MM.1S (cell line): ENCODE measurements at regions not wholly inside any gene's neighbourhood (a gene's known extent, or its start where the extent isn't known, plus 50 kb on each side); places are given as distances from the start of the nearest gene placed in this dataset.

Experiments used
- DNase-seq: peaks from one replicate; pipeline ENCODE4 v3.0.0-alpha.2; 2015
- H2AFZ ChIP-seq: fragments of 300-600 bp; sonication (generic); 2 replicates; pipeline ENCODE4 v1.6.0; 2016; ENCODE audit warnings: antibody characterized with exemption, low read length
- H3F3A ChIP-seq: fragments of 300-600 bp; sonication (generic); 2 replicates; pipeline ENCODE4 v1.6.1; 2016; ENCODE audit warnings: mild to moderate bottlenecking, antibody characterized with exemption, low read length, moderate library complexity, mixed read lengths; ENCODE audit not compliant: insufficient read depth
- H3K27ac ChIP-seq: fragments of 300-600 bp; sonication (generic); 2 replicates; pipeline ENCODE4 v1.5.1; 2016; ENCODE audit warnings: mild to moderate bottlenecking, low read length
- H3K27me3 ChIP-seq: fragments of 300-600 bp; sonication (generic); replicated peaks from 2 replicates; pipeline ENCODE4 v1.6.0; 2016; ENCODE audit warnings: low read length; ENCODE audit not compliant: insufficient read depth
- H3K36me3 ChIP-seq: fragments of 300-600 bp; sonication (generic); replicated peaks from 2 replicates; pipeline ENCODE4 v1.6.1; 2016; ENCODE audit warnings: mild to moderate bottlenecking, low read length, mixed read lengths; ENCODE audit not compliant: insufficient read depth
- H3K4me1 ChIP-seq: fragments of 300-600 bp; sonication (generic); 2 replicates; pipeline ENCODE4 v1.6.1; 2016; ENCODE audit warnings: low read length, mixed read lengths
- H3K4me2 ChIP-seq: fragments of 300-600 bp; sonication (generic); 2 replicates; pipeline ENCODE4 v1.6.0; 2016; ENCODE audit warnings: low read depth, low read length
- H3K4me3 ChIP-seq: fragments of 300-600 bp; sonication (generic); 2 replicates; pipeline ENCODE4 v1.5.1; 2016; ENCODE audit warnings: low read length, mixed read lengths
- H3K79me2 ChIP-seq: fragments of 300-600 bp; sonication (generic); 2 replicates; pipeline ENCODE4 v1.6.1; 2016; ENCODE audit warnings: mixed run types, low read length, mixed read lengths
- H3K9ac ChIP-seq: fragments of 300-600 bp; sonication (generic); 2 replicates; pipeline ENCODE4 v1.6.1; 2016; ENCODE audit warnings: low read length, mixed read lengths
- H3K9me2 ChIP-seq: fragments of 300-600 bp; sonication (generic); replicated peaks from 2 replicates; pipeline ENCODE4 v1.6.1; 2016; ENCODE audit warnings: mild to moderate bottlenecking, low read length, mixed read lengths; ENCODE audit not compliant: insufficient read depth
- H3K9me3 ChIP-seq: fragments of 300-600 bp; sonication (generic); replicated peaks from 2 replicates; pipeline ENCODE4 v1.6.1; 2016; ENCODE audit warnings: mild to moderate bottlenecking, low read length, mixed read lengths; ENCODE audit not compliant: insufficient read depth
- H4K20me1 ChIP-seq: fragments of 300-600 bp; sonication (generic); 2 replicates; pipeline ENCODE4 v1.6.1; 2016; ENCODE audit warnings: mild to moderate bottlenecking, low read length, moderate library complexity, mixed read lengths; ENCODE audit not compliant: insufficient read depth
- CTCF ChIP-seq: fragments of 300-600 bp; sonication (generic); IDR thresholded peaks from 2 replicates; pipeline ENCODE4 v1.5.1; 2016; ENCODE audit warnings: antibody characterized with exemption, low read length, mixed read lengths
- EZH2 ChIP-seq: fragments of 300-600 bp; sonication (generic); optimal IDR thresholded peaks from 2 replicates; pipeline ENCODE3; 2017; ENCODE audit warnings: low read depth, mild to moderate bottlenecking, antibody characterized with exemption, low read length, mixed read lengths
- EZH2phosphoT487 ChIP-seq: fragments of 300-600 bp; sonication (generic); IDR thresholded peaks from 2 replicates; pipeline ENCODE4 v1.6.1; 2018; ENCODE audit warnings: antibody characterized with exemption, low read length

- Histone ChIP-seq H3K4me3 (no peak overlapping the region), H3F3A (no peaks in the 10 kb centered on the region), H3K27ac (no peak overlapping the region), H3K9me2 (no peaks in the 10 kb centered on the region), H3K27me3 (no peaks in the 10 kb centered on the region), H3K4me2 (no peak overlapping the region), H3K4me1 (no peaks in the 10 kb centered on the region), H3K36me3 (no peaks in the 10 kb centered on the region), H2AFZ (no peak overlapping the region), H3K9ac (no peak overlapping the region), H4K20me1 (no peaks in the 10 kb centered on the region), H3K79me2 (no peaks in the 10 kb centered on the region), H3K9me3 (no peaks in the 10 kb centered on the region)
- TF ChIP-seq EZH2 (no peak), CTCF (no peak), EZH2phosphoT487 (no peak)
- DNase-seq: no peak
Observed at GRCh38 chrX:114095789-114096188, 488.1 kb upstream of the HTR2C start.

DNA sequence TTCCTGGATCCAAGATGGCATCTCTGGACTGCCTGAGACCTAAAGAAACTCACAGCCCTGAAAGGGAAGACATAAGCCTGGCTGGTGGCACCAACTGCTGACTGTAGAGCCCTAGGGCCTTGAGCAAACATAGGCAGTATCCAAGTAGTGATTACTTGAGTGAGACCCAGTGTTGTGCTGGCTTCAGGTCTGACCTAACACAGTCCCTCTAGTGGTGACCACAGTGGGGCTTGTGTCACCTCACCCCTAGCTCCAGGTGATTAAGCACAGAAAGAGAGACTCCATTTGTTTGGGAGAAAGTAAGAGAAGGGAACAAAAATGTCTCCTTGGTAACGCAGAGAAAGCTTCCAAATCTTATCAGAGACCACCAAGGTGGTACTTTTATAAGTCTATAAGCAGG is 496.3 kb upstream of the HTR2C start:
- TF ChIP-seq EZH2: no peak
- TF ChIP-seq CTCF: no peak
- no peak for TF ChIP-seq EZH2phosphoT487
- no peaks in the 10 kb centered on the region for H3K27me3 ChIP-seq
- no peak for DNase-seq
- no peak overlapping the region for H3K4me3 ChIP-seq
- H3K4me2 ChIP-seq: no peak overlapping the region
- H3K9me3 ChIP-seq: no peaks in the 10 kb centered on the region
- H3K9ac ChIP-seq: no peak overlapping the region
- H3K79me2 ChIP-seq: no peaks in the 10 kb centered on the region
- no peaks in the 10 kb centered on the region for H3F3A ChIP-seq
- no peak overlapping the region for H2AFZ ChIP-seq
- H3K4me1 ChIP-seq: no peaks in the 10 kb centered on the region
- H4K20me1 ChIP-seq: no peaks in the 10 kb centered on the region
- H3K27ac ChIP-seq: no peak overlapping the region
- H3K9me2 ChIP-seq: no peaks in the 10 kb centered on the region
- no peaks in the 10 kb centered on the region for H3K36me3 ChIP-seq

GRCh38 chrX:114077773-114078172 is 506.1 kb upstream of the HTR2C start:
- no peak for TF ChIP-seq CTCF
- no peak for TF ChIP-seq EZH2phosphoT487
- TF ChIP-seq EZH2: no peak
- Histone ChIP-seq H3K27me3 (no peaks in the 10 kb centered on the region), H3F3A (no peaks in the 10 kb centered on the region), H3K79me2 (no peaks in the 10 kb centered on the region), H2AFZ (no peak overlapping the region), H4K20me1 (no peaks in the 10 kb centered on the region), H3K4me3 (no peak overlapping the region), H3K27ac (no peak overlapping the region), H3K9me2 (no peaks in the 10 kb centered on the region), H3K9ac (no peak overlapping the region), H3K9me3 (no peaks in the 10 kb centered on the region), H3K4me1 (no peaks in the 10 kb centered on the region), H3K4me2 (no peak overlapping the region), H3K36me3 (no peaks in the 10 kb centered on the region)
- no peak for DNase-seq
